Lung (tissue), 11 donors: ENCODE measurements at regions not wholly inside any gene's neighbourhood (a gene's known extent, or its start where the extent isn't known, plus 50 kb on each side); places are given as distances from the start of the nearest gene placed in this dataset.

Experiments
- ATAC-seq: fragments of 200-7000 bp; cut with Tn5 transposase; one replicate; pipeline ENCODE4 v1.9.1; 2020; ENCODE audit warnings: moderate number of reproducible peaks; ENCODE audit not compliant: insufficient read depth, low FRiP score
- DNase-seq, 3 donors: peaks; one replicate each; pipeline ENCODE4 v3.0.0-alpha.2; 2013 to 2017
- H3K27ac ChIP-seq, 2 donors: one replicate each; pipeline ENCODE4 v1.5.1; 2013; ENCODE audit warnings: mild to moderate bottlenecking in 2 of 2, moderate library complexity in 2 of 2, control low read depth in 1 of 2, inconsistent platforms in 1 of 2, low read depth in 1 of 2, low read length in 1 of 2
- H3K27me3 ChIP-seq, 3 donors: one replicate each; pipeline ENCODE4 v1.5.1; 2013; ENCODE audit warnings: low read length in 2 of 3; ENCODE audit not compliant: control insufficient read depth in 3 of 3, insufficient read depth in 3 of 3
- H3K36me3 ChIP-seq, 4 donors: one replicate each; pipeline ENCODE4 v1.5.1; 2013; ENCODE audit warnings: low read length in 4 of 4, mild to moderate bottlenecking in 1 of 4, moderate library complexity in 1 of 4; ENCODE audit not compliant: control insufficient read depth in 4 of 4, insufficient read depth in 4 of 4
- H3K4me1 ChIP-seq, 5 donors: one replicate each; pipeline ENCODE4 v1.5.1; 2013; ENCODE audit warnings: low read length in 5 of 5, mild to moderate bottlenecking in 2 of 5, moderate library complexity in 1 of 5; ENCODE audit not compliant: control insufficient read depth in 5 of 5, insufficient read depth in 5 of 5
- H3K4me3 ChIP-seq: one replicate; pipeline ENCODE4 v1.5.1; 2013; ENCODE audit warnings: mild to moderate bottlenecking, control low read depth, moderate library complexity
- H3K9ac ChIP-seq, 2 donors: one replicate each; pipeline ENCODE4 v1.5.1; 2013; ENCODE audit warnings: low read length in 2 of 2, control low read depth in 1 of 2; ENCODE audit not compliant: insufficient read depth in 1 of 2
- H3K9me3 ChIP-seq, 4 donors: one replicate each; pipeline ENCODE4 v1.5.1; 2013; ENCODE audit warnings: low read length in 3 of 4, mild to moderate bottlenecking in 1 of 4, moderate library complexity in 1 of 4; ENCODE audit not compliant: control insufficient read depth in 4 of 4, insufficient read depth in 3 of 4
- CTCF ChIP-seq: IDR thresholded peaks from 2 replicates; pipeline ENCODE4 v1.5.1; 2012; ENCODE audit warnings: mild to moderate bottlenecking; ENCODE audit errors: control extremely low read depth, extremely low read depth
- WGBS, 2 donors: extraction: QIAGEN DNeasy Blood & Tissue Kit; methylation state at CpG; one replicate each; pipeline ENCODE4 v1.1.7; 2013; 5-methylcytosine and 5-hydroxymethylcytosine counted together
- donor health status: control.
- donor health status: control.
- donor health status: Bipolar disorder and iron deficiency.
- donor health status: healthy.
- donor health status: DM: yes; HTN: yes; CAD: no.

- no peak for ATAC-seq
- H3K9me3 ChIP-seq, result peaks cover 0 to 3% (median 0%) of the 10 kb centered on the region in 4 donors
- H3K27me3 ChIP-seq, result no peaks in the 10 kb centered on the region
- no peak overlapping the region for H3K4me3 ChIP-seq
- peaks cover 0 to 13% (median 3%) of the 10 kb centered on the region in 5 donors for H3K4me1 ChIP-seq
- H3K9ac ChIP-seq, result no peak overlapping the region
- no peak overlapping the region for H3K27ac ChIP-seq
- WGBS, 2 donors, result 86% methylated on average over 4 of the region's 4 CpGs
- DNase-seq, result no peak
- TF ChIP-seq CTCF, result no peak
- no peaks in the 10 kb centered on the region for H3K36me3 ChIP-seq
Measured at GRCh38 chr4:10179957-10180602, 63.5 kb upstream of the WDR1 start.

- no peak for TF ChIP-seq CTCF
- 89 to 96% methylated on average over 5 of the region's 5 CpGs for WGBS, 2 donors
- ATAC-seq (no peak), DNase-seq (no peak)
- H3K27ac ChIP-seq, result no peak overlapping the region
- no peaks in the 10 kb centered on the region for H3K27me3 ChIP-seq
- H3K4me1 ChIP-seq, result peaks cover 0 to 13% (median 4%) of the 10 kb centered on the region in 5 donors
- H3K36me3 ChIP-seq, result no peaks in the 10 kb centered on the region
- no peak overlapping the region for H3K9ac ChIP-seq
- peaks cover 0 to 3% (median 0%) of the 10 kb centered on the region in 4 donors for H3K9me3 ChIP-seq
- no peak overlapping the region for H3K4me3 ChIP-seq
Measured at GRCh38 chr4:10178763-10179162, 62.2 kb upstream of the WDR1 start.

GRCh38 chr4:10175626-10176025 lies 59.0 kb upstream of the WDR1 start:
- Histone ChIP-seq H3K27me3 (no peaks in the 10 kb centered on the region), H3K27ac (no peak overlapping the region), H3K4me3 (no peak overlapping the region), H3K36me3 (no peaks in the 10 kb centered on the region), H3K9me3 (peaks cover 0 to 1% (median 0%) of the 10 kb centered on the region in 4 donors), H3K4me1 (peaks cover 0 to 22% (median 10%) of the 10 kb centered on the region in 5 donors), H3K9ac (no peak overlapping the region)
- DNase-seq (no peak), ATAC-seq (no peak)
- TF ChIP-seq CTCF, result no peak
- 94 to 98% methylated on average over 7 of the region's 7 CpGs for WGBS, 2 donors
